Heart left ventricle (tissue), 13 donors: ENCODE measurements at regions not wholly inside any gene's neighbourhood (a gene's known extent, or its start where the extent isn't known, plus 50 kb on each side); places are given as distances from the start of the nearest gene placed in this dataset.

ENCODE experiments used
- POLR2A ChIP-seq, 2 donors: fragments of 450-650 bp; IDR thresholded peaks; one replicate each; pipeline ENCODE4 v1.6.1; 2017; ENCODE audit warnings: antibody characterized with exemption in 2 of 2, mild to moderate bottlenecking in 2 of 2, moderate library complexity in 2 of 2
- TF ChIP-seq, protein P1 (sequence below), 12 donors: fragments of 200-600 bp; sonication (generic) in 4 of 12; IDR thresholded peaks; one replicate each; pipeline versions ENCODE4 v1.5.0 to v1.8.0; 2018 to 2022; ENCODE audit warnings: antibody characterized with exemption in 12 of 12, mild to moderate bottlenecking in 5 of 12
- donor health status: ischemic (EF 13 %, LVEDD 7.1; RV severe dilation, severe dysfunction).
- donor health status: DM: no; HTN: yes; CAD: no.
- donor health status: DM: no; HTN: no; CAD: no.
- donor health status: ischemic (EF 25% LVEDD 6.9; RV normal size, moderate dysfunction).
- donor health status: ischemic (EF 25% LVEDD 5.7; RV mildly dilated, moderate dysfunction).
- donor health status: ischemic (EF 35%, LVEDD 5.7; RV mildly dilated, moderate dysfunction).
- donor health status: nonischemic (EF 11% LVEDD 7.7; RV severe dilation, severe dysfunction).
- donor health status: DM: yes; HTN: yes; CAD: no.
- donor health status: PGD.
- donor health status: ischemic (EF 29% LVEDD 5.4; RV normal size, mild dysfunction).
- donor health status: nonischemic (EF 23%, LVEDD 6.1; RV moderate dilation, normal function).

DNA sequence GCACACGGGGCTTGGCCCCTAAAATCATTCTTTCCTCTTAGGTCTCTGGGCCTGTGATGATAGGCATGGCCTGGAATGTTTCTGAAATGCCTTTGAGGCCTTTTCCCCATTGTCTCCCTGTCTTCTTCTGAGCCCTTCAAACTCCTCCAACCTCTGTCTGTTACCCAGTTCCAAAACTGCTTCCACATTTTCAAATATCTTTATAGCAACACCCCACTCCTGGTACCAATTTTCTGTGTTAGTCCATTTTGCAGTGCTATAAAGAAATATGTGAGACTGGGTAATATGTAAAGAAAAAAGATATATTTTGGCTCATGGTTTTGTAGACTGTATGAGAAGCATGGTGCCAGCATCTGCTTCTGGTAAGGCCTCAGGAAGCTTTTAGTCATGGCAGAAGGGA lies 158.8 kb downstream of the TM2D1 start:
- TF ChIP-seq, protein P1, sequence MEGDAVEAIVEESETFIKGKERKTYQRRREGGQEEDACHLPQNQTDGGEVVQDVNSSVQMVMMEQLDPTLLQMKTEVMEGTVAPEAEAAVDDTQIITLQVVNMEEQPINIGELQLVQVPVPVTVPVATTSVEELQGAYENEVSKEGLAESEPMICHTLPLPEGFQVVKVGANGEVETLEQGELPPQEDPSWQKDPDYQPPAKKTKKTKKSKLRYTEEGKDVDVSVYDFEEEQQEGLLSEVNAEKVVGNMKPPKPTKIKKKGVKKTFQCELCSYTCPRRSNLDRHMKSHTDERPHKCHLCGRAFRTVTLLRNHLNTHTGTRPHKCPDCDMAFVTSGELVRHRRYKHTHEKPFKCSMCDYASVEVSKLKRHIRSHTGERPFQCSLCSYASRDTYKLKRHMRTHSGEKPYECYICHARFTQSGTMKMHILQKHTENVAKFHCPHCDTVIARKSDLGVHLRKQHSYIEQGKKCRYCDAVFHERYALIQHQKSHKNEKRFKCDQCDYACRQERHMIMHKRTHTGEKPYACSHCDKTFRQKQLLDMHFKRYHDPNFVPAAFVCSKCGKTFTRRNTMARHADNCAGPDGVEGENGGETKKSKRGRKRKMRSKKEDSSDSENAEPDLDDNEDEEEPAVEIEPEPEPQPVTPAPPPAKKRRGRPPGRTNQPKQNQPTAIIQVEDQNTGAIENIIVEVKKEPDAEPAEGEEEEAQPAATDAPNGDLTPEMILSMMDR (IDR thresholded peaks at IDR 0.05) = no peak
- no peak for TF ChIP-seq POLR2A (IDR thresholded peaks at IDR 0.05)
